ENCODE measurements at regions not wholly inside any gene's neighbourhood (a gene's known extent, or its start where the extent isn't known, plus 50 kb on each side); places are given as distances from the start of the nearest gene placed in this dataset.

DNA sequence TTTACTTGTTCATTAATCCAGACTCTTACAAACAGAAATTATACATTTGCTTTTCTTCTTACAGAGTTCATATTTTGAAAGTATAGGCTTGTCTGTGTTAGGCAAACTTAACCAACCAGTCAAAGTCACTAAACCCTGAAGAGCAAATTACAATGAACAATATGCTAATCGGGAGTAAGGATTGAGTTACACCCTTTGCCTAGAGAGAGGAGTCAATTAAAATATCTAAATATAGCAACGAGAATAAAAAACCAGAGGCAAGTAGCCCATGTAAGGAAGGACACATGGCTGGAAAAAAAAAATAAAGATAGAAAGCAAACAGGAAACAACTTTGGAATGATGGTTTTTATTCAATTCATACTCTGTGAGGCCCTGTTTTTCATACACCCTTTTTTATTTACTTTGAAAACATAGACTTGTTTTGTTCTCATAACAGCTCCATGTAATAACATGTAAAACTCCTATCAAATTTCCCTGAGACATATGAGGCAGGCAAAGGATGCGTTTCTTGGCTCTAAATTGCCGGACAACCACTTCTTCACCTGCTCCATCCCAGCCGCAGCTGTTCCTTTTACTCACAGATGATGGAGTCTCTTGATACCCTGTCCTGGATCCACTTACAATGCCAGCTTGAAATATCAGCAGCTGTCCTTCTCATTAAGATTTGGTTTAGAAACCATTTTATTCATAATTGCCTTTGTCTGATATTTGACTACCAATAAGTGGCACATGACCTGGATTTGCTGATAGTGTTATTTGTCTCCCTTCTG, 767.7 kb upstream of the GCFC2 start:
- TF ChIP-seq, protein P1, sequence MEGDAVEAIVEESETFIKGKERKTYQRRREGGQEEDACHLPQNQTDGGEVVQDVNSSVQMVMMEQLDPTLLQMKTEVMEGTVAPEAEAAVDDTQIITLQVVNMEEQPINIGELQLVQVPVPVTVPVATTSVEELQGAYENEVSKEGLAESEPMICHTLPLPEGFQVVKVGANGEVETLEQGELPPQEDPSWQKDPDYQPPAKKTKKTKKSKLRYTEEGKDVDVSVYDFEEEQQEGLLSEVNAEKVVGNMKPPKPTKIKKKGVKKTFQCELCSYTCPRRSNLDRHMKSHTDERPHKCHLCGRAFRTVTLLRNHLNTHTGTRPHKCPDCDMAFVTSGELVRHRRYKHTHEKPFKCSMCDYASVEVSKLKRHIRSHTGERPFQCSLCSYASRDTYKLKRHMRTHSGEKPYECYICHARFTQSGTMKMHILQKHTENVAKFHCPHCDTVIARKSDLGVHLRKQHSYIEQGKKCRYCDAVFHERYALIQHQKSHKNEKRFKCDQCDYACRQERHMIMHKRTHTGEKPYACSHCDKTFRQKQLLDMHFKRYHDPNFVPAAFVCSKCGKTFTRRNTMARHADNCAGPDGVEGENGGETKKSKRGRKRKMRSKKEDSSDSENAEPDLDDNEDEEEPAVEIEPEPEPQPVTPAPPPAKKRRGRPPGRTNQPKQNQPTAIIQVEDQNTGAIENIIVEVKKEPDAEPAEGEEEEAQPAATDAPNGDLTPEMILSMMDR (IDR thresholded peaks at IDR 0.05), result no peak
- TF ChIP-seq POLR2A (IDR thresholded peaks at IDR 0.05), result no peak
